GM12878 (cell line): ENCODE measurements at regions not wholly inside any gene's neighbourhood (a gene's known extent, or its start where the extent isn't known, plus 50 kb on each side); places are given as distances from the start of the nearest gene placed in this dataset.

Source experiments
- ATAC-seq: fragments of 200-7000 bp; cut with Tn5 transposase; 3 replicates; pipeline ENCODE4 v1.9.1; 2020; ENCODE audit warnings: mild to moderate bottlenecking, moderate library complexity
- BruUV-seq: library from RNA; stranded (reverse); fragments of 400-500 nt; replicated peaks from 2 replicates; lab custom pipeline; 2021; lab: Mats Ljungman, UMichigan
- CTCF ChIA-PET: fragments of 300-600 bp; sonication (Branson Sonifier 250); formaldehyde crosslinking; extraction: SDS; loops from one replicate; lab custom pipeline; 2021; ENCODE audit warnings: inconsistent platforms; lab: Yijun Ruan, JAX
- POLR2A ChIA-PET: fragments of 350-600 bp; formaldehyde crosslinking; extraction: SDS; loops from one replicate; lab custom pipeline; 2021; ENCODE audit warnings: inconsistent platforms; lab: Charles Lee
- RAD21 ChIA-PET: fragments of 300-600 bp; sonication (Branson Sonifier 250); formaldehyde crosslinking; loops from one replicate; lab custom pipeline; 2023; ENCODE audit warnings: antibody characterized with exemption; ENCODE audit not compliant: unreplicated experiment; lab: Charles Lee
- SMC1A ChIA-PET: fragments of 300-600 bp; sonication (Branson Sonifier 250); formaldehyde crosslinking; loops from one replicate; lab custom pipeline; 2023; ENCODE audit not compliant: unreplicated experiment, uncharacterized antibody; lab: Charles Lee
- DNase-seq: peaks from one replicate; pipeline ENCODE4 v3.0.0-alpha.2; 2011; ENCODE audit warnings: low read depth, low spot score
- FAIRE-seq: peaks from 3 replicates; lab custom pipeline; 2011; peaks lifted over from hg19 to GRCh38; lab: Jason Lieb, UNC
- H2AFZ ChIP-seq: 2 replicates; pipeline ENCODE4 v1.6.0; 2011; ENCODE audit warnings: low read depth, low read length, control low read depth; ENCODE audit not compliant: control insufficient read depth
- H3K27ac ChIP-seq: 2 replicates; pipeline ENCODE4 v1.5.1; 2011; ENCODE audit warnings: control low read depth; ENCODE audit not compliant: control insufficient read depth, insufficient read depth
- H3K27me3 ChIP-seq, 2 experiments: replicated peaks in 1 of 2; 2 replicates each; pipeline versions ENCODE4 v1.6.0 to v1.6.1; 2011; ENCODE audit warnings: low read length in 1 of 2; ENCODE audit not compliant: control insufficient read depth in 2 of 2, insufficient read depth in 2 of 2
- H3K36me3 ChIP-seq, 2 experiments: 2 replicates each; pipeline ENCODE4 v1.5.1; 2011; ENCODE audit warnings: low read length in 1 of 2; ENCODE audit not compliant: control insufficient read depth in 2 of 2, insufficient read depth in 2 of 2
- H3K4me1 ChIP-seq: 2 replicates; pipeline ENCODE4 v1.6.1; 2011; ENCODE audit warnings: mild to moderate bottlenecking, low read length, moderate library complexity, mixed read lengths; ENCODE audit not compliant: control insufficient read depth, insufficient read depth
- H3K4me2 ChIP-seq: 2 replicates; pipeline ENCODE4 v1.6.0; 2011; ENCODE audit warnings: control low read depth; ENCODE audit not compliant: control insufficient read depth, insufficient read depth
- H3K4me3 ChIP-seq: fragments of 200-600 bp; sonication (generic); 2 replicates; pipeline ENCODE4 v1.5.1; 2016
- H3K79me2 ChIP-seq: 2 replicates; pipeline ENCODE4 v1.6.0; 2011; ENCODE audit warnings: low read length; ENCODE audit not compliant: control insufficient read depth, insufficient read depth
- H3K9ac ChIP-seq: 2 replicates; pipeline ENCODE4 v1.8.0; 2011; ENCODE audit warnings: low read length, control low read depth, mixed read lengths; ENCODE audit not compliant: control insufficient read depth, insufficient read depth
- H3K9me3 ChIP-seq: replicated peaks from 3 replicates; pipeline ENCODE4 v1.5.1; 2011; ENCODE audit warnings: mild to moderate bottlenecking, low read length; ENCODE audit not compliant: control insufficient read depth, insufficient read depth
- H4K20me1 ChIP-seq: 2 replicates; pipeline ENCODE4 v1.6.0; 2011; ENCODE audit not compliant: control insufficient read depth, insufficient read depth
- CBX3 ChIP-seq: fragments of 200-600 bp; sonication (generic); IDR thresholded peaks from 2 replicates; pipeline ENCODE4 v1.6.1; 2016; ENCODE audit warnings: low read depth, borderline replicate concordance
- HDAC6 ChIP-seq: fragments of 200-600 bp; sonication (generic); IDR thresholded peaks from one replicate; pipeline ENCODE4 v1.8.0; 2017; ENCODE audit warnings: antibody characterized with exemption; ENCODE audit not compliant: unreplicated experiment
- MXI1 ChIP-seq: fragments of 150-350 bp; IDR thresholded peaks from 2 replicates; pipeline ENCODE4 v1.6.1; 2011; ENCODE audit warnings: low read depth, mild to moderate bottlenecking, inconsistent platforms, low read length, improper control_type of control experiment
- WRNIP1 ChIP-seq: IDR thresholded peaks from 2 replicates; pipeline ENCODE4 v1.6.1; 2011; ENCODE audit warnings: low read depth, low read length, improper control_type of control experiment, borderline replicate concordance
- WGBS: methylation state at CpG from one replicate; pipeline ENCODE4 v1.1.6; 2016; ENCODE audit warnings: low lambda C conversion rate; ENCODE audit not compliant: insufficient replicate concordance, insufficient coverage; ENCODE audit errors: missing lambda C conversion rate; 5-methylcytosine and 5-hydroxymethylcytosine counted together
- in situ Hi-C: fragments of 300-500 bp; cut with MboI; formaldehyde crosslinking; loops from 9 replicates; pipeline ENCODE4 v1.14.3; 2018; ENCODE audit warnings: mixed read lengths
- intact Hi-C: fragments of 100-400 bp; cut with micrococcal nuclease; formaldehyde crosslinking; loops from one replicate; pipeline ENCODE4 v1.14.2; 2022; ENCODE audit not compliant: unreplicated experiment
- TF ChIP-seq, protein P1 (sequence below): IDR thresholded peaks from 2 replicates; pipeline ENCODE4 v1.6.1; 2011; ENCODE audit warnings: mild to moderate bottlenecking, low read depth, low read length, moderate library complexity; ENCODE audit not compliant: insufficient replicate concordance
- TF ChIP-seq, protein P2 (sequence below): fragments of 450-650 bp; IDR thresholded peaks from 2 replicates; pipeline ENCODE4 v1.6.1; 2016; ENCODE audit warnings: mild to moderate bottlenecking
- TF ChIP-seq, protein P3 (sequence below): IDR thresholded peaks from 2 replicates; pipeline ENCODE4 v1.6.1; 2011; ENCODE audit warnings: borderline replicate concordance, low read depth, mild to moderate bottlenecking, moderate library complexity, mixed read lengths, low read length; ENCODE audit not compliant: insufficient read depth; ENCODE audit errors: extremely low read length
- TF ChIP-seq, protein P4 (sequence below): fragments of 450-650 bp; IDR thresholded peaks from 2 replicates; pipeline ENCODE4 v1.6.1; 2017; ENCODE audit warnings: antibody characterized with exemption, mild to moderate bottlenecking, moderate library complexity

DNA sequence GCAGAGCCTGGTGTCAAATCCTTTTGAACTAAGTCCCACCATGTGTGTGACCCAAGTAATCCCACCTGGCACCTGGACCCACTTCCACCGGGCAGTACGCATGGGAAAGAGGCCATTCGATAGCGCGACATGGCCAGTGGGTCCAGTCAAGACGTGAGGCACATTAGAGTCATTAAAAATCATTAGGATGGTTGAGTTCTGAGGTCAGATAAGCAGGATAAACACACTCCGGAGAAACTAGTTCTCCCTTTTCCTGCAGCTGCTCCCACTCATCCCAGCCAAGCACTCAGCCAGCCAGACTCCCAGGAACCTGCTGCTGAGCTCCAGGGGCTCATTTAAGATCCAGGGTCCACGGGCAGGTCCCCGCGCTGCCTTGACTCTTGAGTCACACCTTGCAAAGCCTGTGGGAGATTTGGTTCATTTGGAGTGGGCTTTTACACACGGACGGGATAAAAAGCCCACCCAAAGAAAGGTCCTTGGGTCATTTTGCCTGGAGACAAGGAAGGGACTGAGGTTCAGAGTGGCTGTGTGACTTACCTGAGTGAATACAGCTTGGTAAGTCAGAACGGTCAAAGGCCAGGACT lies 313.9 kb downstream of the BCL11B start:
- H3K4me1 ChIP-seq, result no peaks in the 10 kb centered on the region
- no peaks in the 10 kb centered on the region; the same call in 2 of the 3 replicates for H3K9me3 ChIP-seq
- no peak overlapping the region for H3K27ac ChIP-seq
- no peaks in the 10 kb centered on the region for H3K27me3 ChIP-seq
- H3K9ac ChIP-seq, result no peak overlapping the region
- no peak for ATAC-seq
- no peaks in the 10 kb centered on the region for H4K20me1 ChIP-seq
- ChIA-PET RAD21 (no interaction called here), CTCF (no interaction called here), SMC1A (no interaction called here), POLR2A (no interaction called here)
- in situ Hi-C loops (no loop called here), intact Hi-C loops (no loop called here)
- BruUV-seq, result no TSS peak
- H3K79me2 ChIP-seq, result no peaks in the 10 kb centered on the region
- no peak overlapping the region for H2AFZ ChIP-seq
- no peak overlapping the region for H3K4me3 ChIP-seq
- FAIRE-seq, result no peak
- WGBS, result 32% methylated on average over 13 of the region's 13 CpGs
- TF ChIP-seq, protein P1, sequence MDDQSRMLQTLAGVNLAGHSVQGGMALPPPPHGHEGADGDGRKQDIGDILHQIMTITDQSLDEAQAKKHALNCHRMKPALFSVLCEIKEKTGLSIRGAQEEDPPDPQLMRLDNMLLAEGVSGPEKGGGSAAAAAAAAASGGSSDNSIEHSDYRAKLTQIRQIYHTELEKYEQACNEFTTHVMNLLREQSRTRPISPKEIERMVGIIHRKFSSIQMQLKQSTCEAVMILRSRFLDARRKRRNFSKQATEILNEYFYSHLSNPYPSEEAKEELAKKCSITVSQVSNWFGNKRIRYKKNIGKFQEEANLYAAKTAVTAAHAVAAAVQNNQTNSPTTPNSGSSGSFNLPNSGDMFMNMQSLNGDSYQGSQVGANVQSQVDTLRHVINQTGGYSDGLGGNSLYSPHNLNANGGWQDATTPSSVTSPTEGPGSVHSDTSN, result no peak
- TF ChIP-seq MXI1, result no peak
- no peak for TF ChIP-seq WRNIP1
- TF ChIP-seq, protein P2, sequence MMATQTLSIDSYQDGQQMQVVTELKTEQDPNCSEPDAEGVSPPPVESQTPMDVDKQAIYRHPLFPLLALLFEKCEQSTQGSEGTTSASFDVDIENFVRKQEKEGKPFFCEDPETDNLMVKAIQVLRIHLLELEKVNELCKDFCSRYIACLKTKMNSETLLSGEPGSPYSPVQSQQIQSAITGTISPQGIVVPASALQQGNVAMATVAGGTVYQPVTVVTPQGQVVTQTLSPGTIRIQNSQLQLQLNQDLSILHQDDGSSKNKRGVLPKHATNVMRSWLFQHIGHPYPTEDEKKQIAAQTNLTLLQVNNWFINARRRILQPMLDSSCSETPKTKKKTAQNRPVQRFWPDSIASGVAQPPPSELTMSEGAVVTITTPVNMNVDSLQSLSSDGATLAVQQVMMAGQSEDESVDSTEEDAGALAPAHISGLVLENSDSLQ, result no peak
- no peak for TF ChIP-seq CBX3
- TF ChIP-seq, protein P3, sequence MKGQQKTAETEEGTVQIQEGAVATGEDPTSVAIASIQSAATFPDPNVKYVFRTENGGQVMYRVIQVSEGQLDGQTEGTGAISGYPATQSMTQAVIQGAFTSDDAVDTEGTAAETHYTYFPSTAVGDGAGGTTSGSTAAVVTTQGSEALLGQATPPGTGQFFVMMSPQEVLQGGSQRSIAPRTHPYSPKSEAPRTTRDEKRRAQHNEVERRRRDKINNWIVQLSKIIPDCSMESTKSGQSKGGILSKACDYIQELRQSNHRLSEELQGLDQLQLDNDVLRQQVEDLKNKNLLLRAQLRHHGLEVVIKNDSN, result no peak
- TF ChIP-seq, protein P4, sequence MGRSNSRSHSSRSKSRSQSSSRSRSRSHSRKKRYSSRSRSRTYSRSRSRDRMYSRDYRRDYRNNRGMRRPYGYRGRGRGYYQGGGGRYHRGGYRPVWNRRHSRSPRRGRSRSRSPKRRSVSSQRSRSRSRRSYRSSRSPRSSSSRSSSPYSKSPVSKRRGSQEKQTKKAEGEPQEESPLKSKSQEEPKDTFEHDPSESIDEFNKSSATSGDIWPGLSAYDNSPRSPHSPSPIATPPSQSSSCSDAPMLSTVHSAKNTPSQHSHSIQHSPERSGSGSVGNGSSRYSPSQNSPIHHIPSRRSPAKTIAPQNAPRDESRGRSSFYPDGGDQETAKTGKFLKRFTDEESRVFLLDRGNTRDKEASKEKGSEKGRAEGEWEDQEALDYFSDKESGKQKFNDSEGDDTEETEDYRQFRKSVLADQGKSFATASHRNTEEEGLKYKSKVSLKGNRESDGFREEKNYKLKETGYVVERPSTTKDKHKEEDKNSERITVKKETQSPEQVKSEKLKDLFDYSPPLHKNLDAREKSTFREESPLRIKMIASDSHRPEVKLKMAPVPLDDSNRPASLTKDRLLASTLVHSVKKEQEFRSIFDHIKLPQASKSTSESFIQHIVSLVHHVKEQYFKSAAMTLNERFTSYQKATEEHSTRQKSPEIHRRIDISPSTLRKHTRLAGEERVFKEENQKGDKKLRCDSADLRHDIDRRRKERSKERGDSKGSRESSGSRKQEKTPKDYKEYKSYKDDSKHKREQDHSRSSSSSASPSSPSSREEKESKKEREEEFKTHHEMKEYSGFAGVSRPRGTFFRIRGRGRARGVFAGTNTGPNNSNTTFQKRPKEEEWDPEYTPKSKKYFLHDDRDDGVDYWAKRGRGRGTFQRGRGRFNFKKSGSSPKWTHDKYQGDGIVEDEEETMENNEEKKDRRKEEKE, result no peak
- no peak for TF ChIP-seq HDAC6
- H3K36me3 ChIP-seq, result no peaks in the 10 kb centered on the region
- no peak overlapping the region for H3K4me2 ChIP-seq
- DNase-seq, result no peak
